ENCODE measurements at regions not wholly inside any gene's neighbourhood (a gene's known extent, or its start where the extent isn't known, plus 50 kb on each side); places are given as distances from the start of the nearest gene placed in this dataset.

GRCh38 chr15:20657084-20657483 lies 115.5 kb upstream of the GOLGA6L6 start (continued):
- TF ChIP-seq, protein P1, sequence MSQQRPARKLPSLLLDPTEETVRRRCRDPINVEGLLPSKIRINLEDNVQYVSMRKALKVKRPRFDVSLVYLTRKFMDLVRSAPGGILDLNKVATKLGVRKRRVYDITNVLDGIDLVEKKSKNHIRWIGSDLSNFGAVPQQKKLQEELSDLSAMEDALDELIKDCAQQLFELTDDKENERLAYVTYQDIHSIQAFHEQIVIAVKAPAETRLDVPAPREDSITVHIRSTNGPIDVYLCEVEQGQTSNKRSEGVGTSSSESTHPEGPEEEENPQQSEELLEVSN (IDR thresholded peaks at IDR 0.05) = no peak

All from H1 (cell line).